HL-60 (cell line): ENCODE measurements at regions not wholly inside any gene's neighbourhood (a gene's known extent, or its start where the extent isn't known, plus 50 kb on each side); places are given as distances from the start of the nearest gene placed in this dataset.

Source experiments
- DNase-seq, 2 experiments: peaks; one replicate each; pipeline ENCODE4 v3.0.0-alpha.2; 2010 to 2020; ENCODE audit warnings: low read depth in 1 of 2, low spot score in 1 of 2
- H3K27ac ChIP-seq: fragments of 250-450 bp; sonication (Bioruptor Pico); replicated peaks from 2 replicates; pipeline ENCODE4 v1.5.1; 2020; ENCODE audit warnings: mild to moderate bottlenecking, moderate library complexity
- H3K27me3 ChIP-seq: fragments of 250-450 bp; sonication (Bioruptor Pico); 2 replicates; pipeline ENCODE4 v1.5.1; 2021; ENCODE audit warnings: mild to moderate bottlenecking, moderate library complexity; ENCODE audit not compliant: insufficient read depth, poor library complexity, severe bottlenecking
- H3K4me3 ChIP-seq: replicated peaks from 2 replicates; pipeline ENCODE4 v1.5.1; 2011; ENCODE audit warnings: mild to moderate bottlenecking, control low read depth, low read length; ENCODE audit not compliant: insufficient read depth
- GABPA ChIP-seq: IDR thresholded peaks from 2 replicates; pipeline ENCODE4 v1.6.1; 2012; ENCODE audit warnings: low read depth
- POLR2AphosphoS5 ChIP-seq: IDR thresholded peaks from 2 replicates; pipeline ENCODE4 v1.6.1; 2012; ENCODE audit warnings: low read depth
- SPI1 ChIP-seq: IDR thresholded peaks from 2 replicates; pipeline ENCODE4 v1.6.1; 2012; ENCODE audit warnings: low read depth, mild to moderate bottlenecking, borderline replicate concordance
- TF ChIP-seq, protein P1 (sequence below): IDR thresholded peaks from 2 replicates; pipeline ENCODE4 v1.6.1; 2012; ENCODE audit warnings: low read depth; ENCODE audit not compliant: insufficient replicate concordance
- TF ChIP-seq, protein P2 (sequence below): IDR thresholded peaks from one replicate; pipeline ENCODE4 v1.5.1; 2011; ENCODE audit warnings: low read length, control low read depth, inconsistent platforms; ENCODE audit not compliant: insufficient read depth

DNA sequence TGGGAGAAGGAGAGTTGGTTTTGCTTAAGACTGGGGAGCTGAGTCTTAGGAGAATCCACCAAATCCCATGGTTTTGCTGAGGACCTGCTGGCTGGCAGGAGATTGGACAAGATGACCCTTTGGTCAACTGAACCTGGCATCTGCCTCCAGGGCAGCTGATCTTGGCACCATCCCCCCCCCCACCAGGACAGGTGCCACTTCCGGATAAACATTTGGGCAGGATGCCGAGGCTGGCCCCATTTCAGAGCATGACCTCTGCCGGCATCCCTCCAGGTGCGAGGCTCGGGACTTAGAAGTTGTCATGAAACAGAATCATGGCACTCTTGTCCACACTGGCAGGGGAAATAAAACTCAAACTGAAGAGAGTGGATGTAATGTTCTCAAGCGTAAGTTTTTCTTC, 165.6 kb downstream of the MACROH2A1 start:
- no peak overlapping the region for H3K27ac ChIP-seq
- TF ChIP-seq SPI1 (no peak), POLR2AphosphoS5 (no peak), GABPA (no peak)
- TF ChIP-seq, protein P1, sequence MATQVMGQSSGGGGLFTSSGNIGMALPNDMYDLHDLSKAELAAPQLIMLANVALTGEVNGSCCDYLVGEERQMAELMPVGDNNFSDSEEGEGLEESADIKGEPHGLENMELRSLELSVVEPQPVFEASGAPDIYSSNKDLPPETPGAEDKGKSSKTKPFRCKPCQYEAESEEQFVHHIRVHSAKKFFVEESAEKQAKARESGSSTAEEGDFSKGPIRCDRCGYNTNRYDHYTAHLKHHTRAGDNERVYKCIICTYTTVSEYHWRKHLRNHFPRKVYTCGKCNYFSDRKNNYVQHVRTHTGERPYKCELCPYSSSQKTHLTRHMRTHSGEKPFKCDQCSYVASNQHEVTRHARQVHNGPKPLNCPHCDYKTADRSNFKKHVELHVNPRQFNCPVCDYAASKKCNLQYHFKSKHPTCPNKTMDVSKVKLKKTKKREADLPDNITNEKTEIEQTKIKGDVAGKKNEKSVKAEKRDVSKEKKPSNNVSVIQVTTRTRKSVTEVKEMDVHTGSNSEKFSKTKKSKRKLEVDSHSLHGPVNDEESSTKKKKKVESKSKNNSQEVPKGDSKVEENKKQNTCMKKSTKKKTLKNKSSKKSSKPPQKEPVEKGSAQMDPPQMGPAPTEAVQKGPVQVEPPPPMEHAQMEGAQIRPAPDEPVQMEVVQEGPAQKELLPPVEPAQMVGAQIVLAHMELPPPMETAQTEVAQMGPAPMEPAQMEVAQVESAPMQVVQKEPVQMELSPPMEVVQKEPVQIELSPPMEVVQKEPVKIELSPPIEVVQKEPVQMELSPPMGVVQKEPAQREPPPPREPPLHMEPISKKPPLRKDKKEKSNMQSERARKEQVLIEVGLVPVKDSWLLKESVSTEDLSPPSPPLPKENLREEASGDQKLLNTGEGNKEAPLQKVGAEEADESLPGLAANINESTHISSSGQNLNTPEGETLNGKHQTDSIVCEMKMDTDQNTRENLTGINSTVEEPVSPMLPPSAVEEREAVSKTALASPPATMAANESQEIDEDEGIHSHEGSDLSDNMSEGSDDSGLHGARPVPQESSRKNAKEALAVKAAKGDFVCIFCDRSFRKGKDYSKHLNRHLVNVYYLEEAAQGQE: no peak
- TF ChIP-seq, protein P2, sequence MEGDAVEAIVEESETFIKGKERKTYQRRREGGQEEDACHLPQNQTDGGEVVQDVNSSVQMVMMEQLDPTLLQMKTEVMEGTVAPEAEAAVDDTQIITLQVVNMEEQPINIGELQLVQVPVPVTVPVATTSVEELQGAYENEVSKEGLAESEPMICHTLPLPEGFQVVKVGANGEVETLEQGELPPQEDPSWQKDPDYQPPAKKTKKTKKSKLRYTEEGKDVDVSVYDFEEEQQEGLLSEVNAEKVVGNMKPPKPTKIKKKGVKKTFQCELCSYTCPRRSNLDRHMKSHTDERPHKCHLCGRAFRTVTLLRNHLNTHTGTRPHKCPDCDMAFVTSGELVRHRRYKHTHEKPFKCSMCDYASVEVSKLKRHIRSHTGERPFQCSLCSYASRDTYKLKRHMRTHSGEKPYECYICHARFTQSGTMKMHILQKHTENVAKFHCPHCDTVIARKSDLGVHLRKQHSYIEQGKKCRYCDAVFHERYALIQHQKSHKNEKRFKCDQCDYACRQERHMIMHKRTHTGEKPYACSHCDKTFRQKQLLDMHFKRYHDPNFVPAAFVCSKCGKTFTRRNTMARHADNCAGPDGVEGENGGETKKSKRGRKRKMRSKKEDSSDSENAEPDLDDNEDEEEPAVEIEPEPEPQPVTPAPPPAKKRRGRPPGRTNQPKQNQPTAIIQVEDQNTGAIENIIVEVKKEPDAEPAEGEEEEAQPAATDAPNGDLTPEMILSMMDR: no peak
- no peak for DNase-seq
- H3K4me3 ChIP-seq: no peak overlapping the region
- H3K27me3 ChIP-seq: no peaks in the 10 kb centered on the region

DNA sequence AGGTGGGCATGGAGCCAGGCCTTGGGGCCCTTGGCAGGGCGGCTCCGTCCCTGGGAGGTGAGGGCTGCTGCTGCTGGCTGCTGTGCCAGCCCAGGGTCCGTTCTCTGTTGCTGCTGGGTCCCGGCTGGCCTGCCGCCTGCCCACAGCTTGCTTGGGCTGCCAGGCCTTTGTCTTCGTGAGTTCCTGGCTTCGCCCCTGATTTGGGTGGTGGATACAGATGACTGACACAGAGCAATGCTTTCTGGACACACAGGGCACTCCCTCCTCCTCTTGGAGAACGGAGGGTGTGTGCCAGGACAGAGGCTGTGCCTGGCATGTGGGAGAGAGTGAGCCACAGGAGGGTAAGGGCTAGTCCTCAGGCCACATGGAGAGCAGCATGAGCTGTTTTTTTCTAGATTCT, 166.1 kb downstream of the MACROH2A1 start:
- H3K27ac ChIP-seq: no peak overlapping the region
- no peak overlapping the region for H3K4me3 ChIP-seq
- H3K27me3 ChIP-seq: no peaks in the 10 kb centered on the region
- TF ChIP-seq GABPA: no peak
- TF ChIP-seq POLR2AphosphoS5: no peak
- TF ChIP-seq, protein P2: no peak
- TF ChIP-seq, protein P1: no peak
- TF ChIP-seq SPI1: no peak
- no peak for DNase-seq

DNA sequence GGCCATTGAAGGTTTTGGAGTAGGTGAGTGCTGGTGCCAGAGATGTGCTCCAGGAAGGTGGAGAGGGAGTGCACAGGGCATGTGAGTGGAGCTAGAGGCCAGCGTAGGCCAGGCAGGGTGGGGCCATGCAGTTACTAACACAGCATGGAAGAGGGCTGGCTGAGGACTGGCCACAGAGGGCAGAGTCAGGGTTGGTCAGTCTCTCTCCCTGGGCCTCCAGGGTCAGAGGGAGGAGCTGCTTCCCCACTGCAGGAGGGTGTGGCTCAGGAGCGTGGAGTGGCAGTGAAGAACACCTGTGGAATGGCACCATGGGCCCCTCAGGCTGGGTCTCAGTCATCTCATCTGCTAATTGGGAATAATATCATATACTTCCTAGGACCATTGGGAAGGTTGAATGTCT, 167.7 kb downstream of the MACROH2A1 start:
- no peak for TF ChIP-seq SPI1
- TF ChIP-seq, protein P2: no peak
- no peak for TF ChIP-seq POLR2AphosphoS5
- no peak for TF ChIP-seq GABPA
- TF ChIP-seq, protein P1: no peak
- Histone ChIP-seq H3K4me3 (no peak overlapping the region), H3K27me3 (no peaks in the 10 kb centered on the region), H3K27ac (peak overlapping the region; percentile 69)
- no peak for DNase-seq
